Uterus (tissue), 2 donors: ENCODE measurements at regions not wholly inside any gene's neighbourhood (a gene's known extent, or its start where the extent isn't known, plus 50 kb on each side); places are given as distances from the start of the nearest gene placed in this dataset.

Experiments used
- CTCF ChIP-seq, 4 experiments: fragments of 200-600 bp in 2 of 4; fragments of 450-650 bp in 2 of 4; sonication (generic) in 2 of 4; IDR thresholded peaks; one replicate each; pipeline ENCODE4 v1.5.1; 2016 to 2019; ENCODE audit warnings: antibody characterized with exemption in 4 of 4, mild to moderate bottlenecking in 2 of 4, moderate library complexity in 1 of 4
- POLR2A ChIP-seq, 2 donors: fragments of 450-650 bp; IDR thresholded peaks; one replicate each; pipeline ENCODE4 v1.6.1; 2016; ENCODE audit warnings: antibody characterized with exemption in 2 of 2, mild to moderate bottlenecking in 1 of 2, moderate library complexity in 1 of 2

DNA sequence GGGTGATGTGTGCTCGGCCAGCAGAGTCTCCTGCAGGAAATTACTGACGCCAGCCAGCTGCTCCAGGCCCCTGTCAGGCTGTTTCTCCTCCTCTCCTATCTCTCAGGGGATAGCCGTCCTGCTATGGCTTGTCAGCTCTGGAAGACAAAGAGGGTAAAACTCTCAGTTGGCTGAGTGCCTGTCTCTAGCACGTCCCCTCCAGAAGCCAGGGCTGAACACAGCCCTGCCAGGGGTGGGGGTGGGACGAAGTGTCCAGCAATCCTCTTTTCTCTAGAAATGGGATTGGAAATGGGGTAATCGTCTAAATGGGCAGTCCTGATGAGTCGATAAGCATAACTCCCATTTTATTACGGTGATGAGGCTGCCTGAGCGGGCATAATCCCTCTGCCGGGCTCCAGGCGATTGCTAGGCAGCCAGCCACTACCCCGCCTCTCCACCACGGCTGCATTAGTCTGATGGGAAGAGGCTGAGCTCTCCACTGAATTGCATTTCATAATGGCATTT lies 89.1 kb upstream of the GNAO1 start:
- TF ChIP-seq CTCF (IDR thresholded peaks at IDR 0.05), result no peak
- no peak for TF ChIP-seq POLR2A (IDR thresholded peaks at IDR 0.05)
